Stimulated activated CD8-positive, alpha-beta memory T cell treated with anti-CD3 and anti-CD28 coated beads, Interleukin-15, amount 100 ng/mL, for 48 hours (primary cell): ENCODE measurements at regions not wholly inside any gene's neighbourhood (a gene's known extent, or its start where the extent isn't known, plus 50 kb on each side); places are given as distances from the start of the nearest gene placed in this dataset.
A peak's percentile ranks its signal among the peaks of the same experiment; 100 is the strongest.

ENCODE experiments used
- DNase-seq, 2 donors: peaks; one replicate each; pipeline ENCODE4 v3.0.0-alpha.2; 2020; ENCODE audit warnings: low read depth in 2 of 2

DNA sequence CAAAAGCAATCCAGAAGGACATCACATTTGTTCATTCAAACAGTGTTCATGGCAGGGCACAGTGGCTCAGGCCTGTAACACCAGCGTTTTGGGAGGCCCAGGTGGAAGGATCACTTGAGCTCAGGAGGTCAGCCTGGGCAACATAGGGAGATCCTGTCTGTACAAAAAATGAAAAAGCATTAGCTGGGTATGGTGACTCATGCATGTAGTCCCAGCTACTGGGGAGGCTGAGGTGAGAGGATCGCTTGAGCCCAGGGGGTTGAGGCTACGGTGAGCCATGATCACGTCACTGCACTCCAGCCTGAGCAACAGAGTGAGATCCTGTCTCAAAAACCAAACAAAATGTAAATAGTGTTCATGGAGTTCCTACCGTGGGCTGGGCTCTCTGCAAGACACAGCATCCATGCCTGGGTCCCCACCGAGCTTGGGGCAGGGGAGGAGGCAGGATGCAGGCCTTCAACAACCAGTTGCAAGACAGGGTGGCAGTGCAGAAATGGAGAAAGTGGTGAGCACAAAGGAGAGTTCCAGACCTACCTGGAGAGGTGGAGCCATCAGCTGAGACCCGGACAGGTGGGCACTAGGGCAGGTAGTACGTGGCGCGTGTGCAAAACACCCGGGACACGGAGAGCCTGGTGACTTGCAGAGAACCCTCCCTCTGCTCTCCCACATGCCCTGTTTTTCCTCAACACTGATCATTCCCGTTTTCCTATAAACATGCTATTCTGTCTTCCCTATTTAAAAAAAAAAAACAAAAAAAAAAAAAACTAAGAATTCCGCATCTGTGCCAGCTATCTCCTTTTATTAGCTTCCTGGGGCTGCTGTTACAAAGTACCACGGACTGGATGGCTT, 138.9 kb downstream of the TOMM20 start:
- no peak for DNase-seq

DNA sequence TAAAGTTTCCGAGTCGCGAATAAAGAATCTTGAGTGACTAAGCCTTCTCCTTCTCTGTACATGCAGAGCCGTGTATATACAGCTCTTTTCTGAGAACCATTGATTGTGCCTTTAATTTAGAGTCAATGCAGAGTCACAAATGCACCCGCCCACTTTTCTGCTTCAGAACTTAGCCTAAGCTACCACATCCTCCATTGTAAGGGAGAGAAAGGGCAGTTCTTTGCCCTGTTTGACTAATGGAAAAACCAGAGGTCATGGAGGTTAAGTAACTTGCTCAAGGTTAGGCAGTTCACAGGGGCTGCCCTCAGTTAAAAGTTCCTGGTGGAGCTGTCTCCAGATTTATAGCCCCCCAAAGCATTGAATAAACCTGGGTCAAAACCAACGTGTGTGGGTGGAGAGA, 139.6 kb downstream of the TOMM20 start:
- DNase-seq, result peak in 1 of 2 donors; percentile 55

GRCh38 chr1:234988536-234988935, 140.1 kb downstream of the TOMM20 start:
- no peak for DNase-seq

- DNase-seq, result no peak
These were observed 140.5 kb downstream of the TOMM20 start for GRCh38 chr1:234988155-234988517.

DNA sequence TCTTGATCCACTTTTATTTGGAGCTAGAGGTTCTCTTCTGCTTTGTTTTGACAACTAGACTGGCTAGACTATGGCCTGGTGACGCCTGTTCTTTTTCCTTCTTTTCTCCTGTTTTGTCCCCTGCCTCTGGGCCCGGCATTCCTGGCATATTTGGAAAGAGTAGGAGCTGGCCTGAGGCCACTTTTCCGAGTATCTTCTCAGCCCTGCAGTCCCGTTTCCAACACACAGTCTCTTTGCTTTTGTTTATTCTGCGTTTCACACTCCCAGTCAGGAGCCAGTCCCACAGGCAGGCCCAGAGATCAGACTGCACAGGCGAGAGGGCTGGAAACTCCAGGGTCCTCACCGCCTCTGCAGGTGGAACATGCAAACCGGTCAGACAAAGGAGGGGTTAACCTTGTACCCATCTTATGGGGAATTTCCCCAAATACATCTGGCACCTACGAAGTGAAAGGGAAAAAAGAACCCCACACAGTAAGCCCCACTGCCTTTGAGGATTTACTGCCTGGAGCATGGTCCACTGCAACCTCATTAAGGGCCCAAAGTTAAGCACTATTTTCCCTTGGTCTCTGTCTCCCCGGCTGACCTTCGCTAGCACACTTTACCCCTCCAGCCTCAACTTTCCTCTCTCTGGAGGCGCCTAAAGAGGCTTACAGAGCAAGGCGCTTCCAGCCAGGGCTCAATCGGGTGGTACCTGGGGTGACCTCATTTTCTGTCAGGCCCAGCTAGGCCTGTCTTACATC, 141.1 kb downstream of the TOMM20 start:
- no peak for DNase-seq

DNA sequence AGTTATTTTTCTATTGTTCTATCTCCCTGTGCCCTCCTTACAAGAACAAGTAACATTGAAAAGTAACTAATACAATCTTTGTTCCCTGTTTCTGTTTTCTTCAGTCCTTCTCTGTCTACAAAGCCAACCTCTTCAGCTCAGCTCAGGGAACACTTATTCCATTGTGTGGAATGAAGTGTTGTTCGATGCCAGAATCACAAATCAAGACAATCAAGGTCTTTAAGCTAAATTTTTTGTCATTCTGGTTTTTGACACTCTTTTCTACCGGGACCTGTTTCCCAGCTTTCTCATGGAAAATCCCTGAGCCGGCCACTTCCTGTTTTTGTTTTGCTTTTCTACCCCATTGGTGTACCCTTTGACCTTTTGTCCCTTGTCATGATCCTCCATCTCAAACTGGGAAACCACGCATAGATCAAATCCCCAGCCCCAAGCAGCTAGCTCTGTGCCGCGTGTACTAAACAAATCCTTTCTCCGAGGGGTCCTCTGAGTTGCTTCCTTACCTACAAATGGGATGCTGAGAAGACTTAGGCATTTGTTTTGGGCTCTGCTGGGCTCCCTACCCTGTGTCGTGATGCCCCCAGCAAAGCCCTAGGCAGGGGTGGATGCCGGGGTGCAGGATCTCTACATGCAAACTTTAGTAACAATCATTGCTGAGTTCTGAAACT, 141.8 kb downstream of the TOMM20 start:
- no peak for DNase-seq

- no peak for DNase-seq
These were observed 142.9 kb downstream of the TOMM20 start for GRCh38 chr1:234985516-234986294.

- DNase-seq, result no peak
These were observed 143.6 kb downstream of the TOMM20 start for GRCh38 chr1:234985007-234985370.

DNA sequence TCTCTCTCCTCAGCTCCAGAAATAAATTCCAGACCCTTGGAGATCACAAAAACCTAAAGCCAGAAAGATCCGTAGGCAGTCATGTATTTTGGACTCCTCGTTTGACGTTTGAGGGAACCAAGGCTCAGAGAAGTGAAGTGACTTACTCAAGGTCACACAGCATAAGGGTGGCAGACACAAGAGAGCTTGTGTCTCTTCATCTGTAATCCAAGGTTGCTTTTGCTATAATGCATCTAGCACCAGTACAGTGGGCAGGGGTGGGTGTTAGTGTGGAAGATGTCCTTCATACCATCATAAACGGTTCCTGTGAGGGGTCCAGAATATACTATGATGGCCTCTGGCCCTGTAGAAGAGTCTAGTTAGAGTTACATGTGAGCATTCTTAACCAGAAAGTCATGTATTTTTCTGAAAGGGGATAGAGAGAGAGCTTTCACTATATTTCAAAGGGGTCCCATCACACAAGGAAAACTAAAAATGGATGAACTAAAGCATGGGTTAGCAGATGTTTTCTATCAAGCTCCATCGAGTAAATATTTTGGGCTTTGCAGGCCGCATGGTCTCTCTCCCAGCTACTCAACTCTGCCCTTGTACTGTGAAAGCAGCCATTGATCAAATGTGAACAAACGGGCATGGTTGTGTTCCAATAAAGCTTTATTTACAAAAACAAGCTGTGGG, 144.9 kb downstream of the TOMM20 start:
- DNase-seq, result no peak

- no peak for DNase-seq
These were observed 146.9 kb downstream of the TOMM20 start for GRCh38 chr1:234981758-234982157.

GRCh38 chr1:234980645-234981396, 147.8 kb downstream of the TOMM20 start:
- DNase-seq, result peak; percentile 83 to 84

GRCh38 chr1:234980291-234980644, 148.4 kb downstream of the TOMM20 start:
- no peak for DNase-seq

- DNase-seq, result no peak
These were observed 149.0 kb downstream of the TOMM20 start for GRCh38 chr1:234979296-234980279.

GRCh38 chr1:234978397-234979295, 150.0 kb downstream of the TOMM20 start:
- no peak for DNase-seq

DNA sequence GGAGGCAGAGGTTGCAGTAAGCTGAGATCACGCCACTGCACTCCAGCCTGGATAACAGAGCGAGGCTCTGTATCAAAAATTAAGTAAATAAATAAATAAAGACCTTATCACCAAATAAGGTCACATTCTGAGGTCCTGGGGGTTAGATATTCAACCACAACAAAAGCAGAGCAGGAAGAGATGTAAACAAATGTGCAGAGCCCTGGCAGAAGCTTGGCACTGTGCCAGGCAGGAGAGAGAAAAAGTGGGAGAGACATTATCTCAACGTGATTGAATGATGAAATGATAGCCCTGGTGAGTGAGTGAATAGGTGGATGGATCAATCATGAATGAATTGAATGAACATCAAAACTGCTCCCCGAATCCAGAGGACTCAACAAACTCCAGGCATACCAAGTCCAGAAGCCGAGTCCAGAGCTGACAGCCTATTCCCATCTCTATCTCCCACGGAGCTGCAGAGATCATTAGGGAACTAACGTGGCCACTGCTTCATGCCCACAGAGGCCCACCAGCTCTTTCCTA, 150.7 kb downstream of the TOMM20 start:
- no peak for DNase-seq

- no peak for DNase-seq
These were observed 151.6 kb downstream of the TOMM20 start for GRCh38 chr1:234976861-234977680.
